PFSK-1 (cell line): ENCODE measurements at regions not wholly inside any gene's neighbourhood (a gene's known extent, or its start where the extent isn't known, plus 50 kb on each side); places are given as distances from the start of the nearest gene placed in this dataset.

Experiments used
- FOXP2 ChIP-seq: optimal IDR thresholded peaks from 2 replicates; pipeline ENCODE3; 2011; ENCODE audit warnings: borderline replicate concordance, control low read depth, inconsistent platforms; ENCODE audit not compliant: insufficient read depth; ENCODE audit errors: extremely low read length, extremely low read depth
- POLR2AphosphoS5 ChIP-seq: IDR thresholded peaks from 2 replicates; pipeline ENCODE4 v1.6.1; 2012; ENCODE audit warnings: low read depth, mild to moderate bottlenecking, control low read depth, low read length, moderate library complexity
- REST ChIP-seq, 2 experiments: IDR thresholded peaks; 2 replicates each; pipeline versions ENCODE4 v1.6.1 to v1.8.0; 2011 to 2012; ENCODE audit warnings: low read depth in 2 of 2, low read length in 2 of 2, control low read depth in 1 of 2, inconsistent platforms in 1 of 2, mild to moderate bottlenecking in 1 of 2, moderate library complexity in 1 of 2; ENCODE audit not compliant: insufficient read depth in 1 of 2
- SIN3A ChIP-seq: IDR thresholded peaks from 2 replicates; pipeline ENCODE4 v1.6.1; 2012; ENCODE audit warnings: mild to moderate bottlenecking, low read length, moderate library complexity, borderline replicate concordance; ENCODE audit not compliant: insufficient read depth
- TAF1 ChIP-seq: IDR thresholded peaks from 2 replicates; pipeline ENCODE4 v1.6.1; 2012; ENCODE audit warnings: low read length, control low read depth, borderline replicate concordance; ENCODE audit not compliant: insufficient read depth

- TF ChIP-seq TAF1, result no peak
- no peak for TF ChIP-seq SIN3A
- no peak for TF ChIP-seq FOXP2
- TF ChIP-seq REST (IDR thresholded peaks at IDR 0.05; ENCODE audit: insufficient read depth in 1 of 2, low read depth in 2 of 2, low read length in 2 of 2), result no peak
- TF ChIP-seq POLR2AphosphoS5, result no peak
Measured at GRCh38 chr2:16861530-16861929, 195.9 kb upstream of the CYRIA start.

- TF ChIP-seq REST (IDR thresholded peaks at IDR 0.05; ENCODE audit: insufficient read depth in 1 of 2, low read depth in 2 of 2, low read length in 2 of 2) (no peak), FOXP2 (no peak), SIN3A (no peak), TAF1 (no peak), POLR2AphosphoS5 (no peak)
Measured at GRCh38 chr2:16861111-16861510, 195.5 kb upstream of the CYRIA start.

- TF ChIP-seq REST (IDR thresholded peaks at IDR 0.05; ENCODE audit: insufficient read depth in 1 of 2, low read depth in 2 of 2, low read length in 2 of 2) (no peak), FOXP2 (no peak), SIN3A (no peak), POLR2AphosphoS5 (no peak), TAF1 (no peak)
Measured at GRCh38 chr2:16860627-16861026, 195.0 kb upstream of the CYRIA start.

GRCh38 chr2:16855183-16855582, 189.5 kb upstream of the CYRIA start:
- TF ChIP-seq POLR2AphosphoS5 (no peak), FOXP2 (no peak), TAF1 (no peak), REST (IDR thresholded peaks at IDR 0.05; ENCODE audit: insufficient read depth in 1 of 2, low read depth in 2 of 2, low read length in 2 of 2) (no peak), SIN3A (no peak)

GRCh38 chr2:16853088-16853487, 187.5 kb upstream of the CYRIA start:
- no peak for TF ChIP-seq POLR2AphosphoS5

GRCh38 chr2:16852651-16853050, 187.0 kb upstream of the CYRIA start:
- no peak for TF ChIP-seq FOXP2
- TF ChIP-seq REST (IDR thresholded peaks at IDR 0.05; ENCODE audit: insufficient read depth in 1 of 2, low read depth in 2 of 2, low read length in 2 of 2), result no peak
- TF ChIP-seq SIN3A, result no peak
- no peak for TF ChIP-seq TAF1
- no peak for TF ChIP-seq POLR2AphosphoS5
